ENCODE measurements at regions not wholly inside any gene's neighbourhood (a gene's known extent, or its start where the extent isn't known, plus 50 kb on each side); places are given as distances from the start of the nearest gene placed in this dataset.
"Not testable (repeated sequence)": the region's sequence is repeated elsewhere in the genome, so short reads cannot be mapped to it uniquely, and the experiment has no call there.

DNA sequence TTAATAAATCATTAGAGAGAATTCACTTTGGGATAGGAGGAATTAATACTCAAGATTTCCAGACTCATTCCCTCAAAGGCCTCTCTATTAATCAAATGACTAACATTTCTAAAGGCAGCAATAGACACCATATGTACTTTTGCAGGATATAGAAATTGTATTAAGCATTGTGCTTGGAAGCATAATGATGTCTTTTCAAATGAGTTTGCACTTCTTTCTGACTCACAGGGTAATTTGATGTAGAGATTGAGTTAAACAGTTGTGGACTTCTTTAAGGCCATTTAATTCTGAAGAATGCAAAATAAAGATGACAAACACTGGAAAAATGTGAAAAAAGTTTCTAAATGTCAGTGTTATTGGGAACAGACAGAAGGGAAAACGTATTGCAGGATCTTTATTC, 63.4 kb upstream of the CSRP2 start:
- Histone ChIP-seq H3K4me3 (ENCODE audit: low read depth, low read length) (no peak overlapping the region), H3K36me3 (no peaks in the 10 kb centered on the region), H3K9me3 (no peaks in the 10 kb centered on the region), H3K27me3 (no peaks in the 10 kb centered on the region), H3K4me1 (no peaks in the 10 kb centered on the region)
- DNase-seq: no peak
- no peak for TF ChIP-seq CTCF (IDR thresholded peaks at IDR 0.05; ENCODE audit: low read depth, low read length)

DNA sequence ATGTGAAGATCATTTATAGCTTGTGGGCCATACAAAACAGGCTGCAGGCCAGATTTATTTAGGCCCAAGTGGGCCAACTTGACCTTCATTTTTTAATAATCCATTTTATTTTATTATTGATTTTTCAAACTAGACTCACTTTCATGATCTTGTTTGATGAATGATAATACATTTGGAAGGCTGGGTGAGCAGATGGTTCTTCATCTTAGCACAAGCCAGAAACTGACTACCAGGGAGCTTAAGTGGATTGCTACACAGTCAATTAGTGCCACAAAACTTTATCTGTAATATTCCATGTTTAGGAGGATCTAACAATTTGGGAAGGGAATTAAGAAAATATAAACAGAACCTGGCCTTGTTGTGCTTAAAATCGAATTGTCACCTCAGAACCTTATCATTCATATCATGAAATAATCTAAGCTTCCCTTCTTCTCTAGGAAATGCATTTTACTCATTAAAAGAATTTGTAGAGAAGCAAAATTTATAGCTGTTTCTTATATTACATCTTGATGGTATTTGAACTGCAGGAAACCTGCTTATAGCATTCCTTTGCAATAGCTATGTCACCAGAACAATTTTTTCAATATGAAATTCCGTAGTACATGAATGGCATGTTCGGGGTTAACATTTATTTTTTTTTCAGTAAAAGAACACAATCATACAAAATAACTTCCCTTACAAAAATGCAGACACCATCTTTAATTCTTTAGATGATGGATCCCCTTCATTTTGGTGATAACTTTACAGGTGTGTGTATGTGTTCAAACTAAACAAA, 62.0 kb upstream of the CSRP2 start:
- no peaks in the 10 kb centered on the region for H3K4me1 ChIP-seq
- no peaks in the 10 kb centered on the region for H3K27me3 ChIP-seq
- H3K4me3 ChIP-seq (ENCODE audit: low read depth, low read length): no peak overlapping the region
- no peaks in the 10 kb centered on the region for H3K36me3 ChIP-seq
- no peaks in the 10 kb centered on the region for H3K9me3 ChIP-seq
- TF ChIP-seq CTCF (IDR thresholded peaks at IDR 0.05; ENCODE audit: low read depth, low read length): no peak
- no peak for DNase-seq

- no peaks in the 10 kb centered on the region for H3K27me3 ChIP-seq
- no peak for TF ChIP-seq CTCF (IDR thresholded peaks at IDR 0.05; ENCODE audit: low read depth, low read length)
- DNase-seq: no peak
These were observed 60.9 kb upstream of the CSRP2 start for GRCh38 chr12:76939701-76940100.

GRCh38 chr12:76936275-76937193, 57.7 kb upstream of the CSRP2 start:
- no peak for TF ChIP-seq CTCF (IDR thresholded peaks at IDR 0.05; ENCODE audit: low read depth, low read length)
- DNase-seq: no peak
- Histone ChIP-seq H3K4me3 (ENCODE audit: low read depth, low read length) (no peak overlapping the region), H3K9me3 (no peaks in the 10 kb centered on the region), H3K36me3 (no peaks in the 10 kb centered on the region), H3K4me1 (no peaks in the 10 kb centered on the region), H3K27me3 (no peaks in the 10 kb centered on the region)

More at GRCh38 chr12:76939701-76940100, 60.9 kb upstream of the CSRP2 start:
- Histone ChIP-seq H3K36me3 (no peaks in the 10 kb centered on the region), H3K4me1 (no peaks in the 10 kb centered on the region), H3K4me3 (ENCODE audit: low read depth, low read length) (no peak overlapping the region), H3K9me3 (no peaks in the 10 kb centered on the region)

GRCh38 chr12:76933392-76933791, 54.6 kb upstream of the CSRP2 start:
- H3K27me3 ChIP-seq; H3K4me3 ChIP-seq (ENCODE audit: low read depth, low read length); H3K4me1 ChIP-seq; H3K9me3 ChIP-seq; DNase-seq; H3K36me3 ChIP-seq: not testable (repeated sequence)

GRCh38 chr12:76929499-76929898, 50.7 kb upstream of the CSRP2 start:
- Histone ChIP-seq H3K9me3 (no peaks in the 10 kb centered on the region), H3K36me3 (no peaks in the 10 kb centered on the region), H3K4me3 (ENCODE audit: low read depth, low read length) (no peak overlapping the region), H3K27me3 (no peaks in the 10 kb centered on the region), H3K4me1 (no peaks in the 10 kb centered on the region)
- no peak for TF ChIP-seq CTCF (IDR thresholded peaks at IDR 0.05; ENCODE audit: low read depth, low read length)
- DNase-seq: no peak
